Large intestine (tissue), 3 donors: ENCODE measurements at regions not wholly inside any gene's neighbourhood (a gene's known extent, or its start where the extent isn't known, plus 50 kb on each side); places are given as distances from the start of the nearest gene placed in this dataset.
"Not testable (repeated sequence)": the region's sequence is repeated elsewhere in the genome, so short reads cannot be mapped to it uniquely, and the experiment has no call there.

Experiments used
- DNase-seq, 2 donors: peaks; one replicate each; pipeline versions ENCODE4 v3.0.0 to v3.0.0-alpha.2; 2013
- H3K27ac ChIP-seq: one replicate; pipeline ENCODE4 v1.5.1; 2013; ENCODE audit warnings: low read length
- H3K27me3 ChIP-seq: 2 replicates; pipeline ENCODE4 v1.6.1; 2013; ENCODE audit warnings: low read length; ENCODE audit not compliant: control insufficient read depth, insufficient read depth
- H3K36me3 ChIP-seq: 2 replicates; pipeline ENCODE4 v1.6.1; 2013; ENCODE audit warnings: low read length; ENCODE audit not compliant: control insufficient read depth, insufficient read depth
- H3K4me1 ChIP-seq: one replicate; pipeline ENCODE4 v1.6.1; 2013; ENCODE audit warnings: low read length; ENCODE audit not compliant: control insufficient read depth, insufficient read depth
- H3K4me3 ChIP-seq: one replicate; pipeline ENCODE4 v1.5.1; 2013; ENCODE audit warnings: low read length
- H3K9me3 ChIP-seq: one replicate; pipeline ENCODE4 v1.6.1; 2013; ENCODE audit warnings: mild to moderate bottlenecking, low read depth, low read length, moderate library complexity; ENCODE audit not compliant: control insufficient read depth
- WGBS: methylation state at CpG from one replicate; pipeline ENCODE4 v1.1.5; 2013; ENCODE audit warnings: low lambda C conversion rate; ENCODE audit not compliant: insufficient coverage; 5-methylcytosine and 5-hydroxymethylcytosine counted together

GRCh38 chr7:89607792-89608191 is 546.5 kb upstream of the STEAP1 start:
- Histone ChIP-seq H3K27ac (no peak overlapping the region), H3K4me3 (no peak overlapping the region), H3K36me3 (no peaks in the 10 kb centered on the region), H3K9me3 (no peaks in the 10 kb centered on the region), H3K4me1 (no peaks in the 10 kb centered on the region), H3K27me3 (no peaks in the 10 kb centered on the region)
- DNase-seq: peak in 1 of 2 donors; percentile 8

GRCh38 chr7:89616829-89617228 is 537.4 kb upstream of the STEAP1 start:
- not testable (repeated sequence) for H3K4me3 ChIP-seq, H3K4me1 ChIP-seq, H3K36me3 ChIP-seq, H3K9me3 ChIP-seq, H3K27me3 ChIP-seq, DNase-seq, H3K27ac ChIP-seq
- no CpG with 5 or more reads among the region's 6 CpGs for WGBS

- Histone ChIP-seq H3K9me3 (no peaks in the 10 kb centered on the region), H3K36me3 (no peaks in the 10 kb centered on the region), H3K27me3 (no peaks in the 10 kb centered on the region), H3K27ac (no peak overlapping the region), H3K4me1 (no peaks in the 10 kb centered on the region), H3K4me3 (no peak overlapping the region)
- DNase-seq: peak; percentile 27 to 64
- WGBS: 11% methylated on average over 2 of the region's 3 CpGs
These were observed 536.0 kb upstream of the STEAP1 start for GRCh38 chr7:89618274-89618673.

GRCh38 chr7:89621925-89622641 is 532.2 kb upstream of the STEAP1 start:
- Histone ChIP-seq H3K9me3 (no peaks in the 10 kb centered on the region), H3K4me1 (no peaks in the 10 kb centered on the region), H3K27ac (no peak overlapping the region), H3K4me3 (no peak overlapping the region), H3K27me3 (no peaks in the 10 kb centered on the region), H3K36me3 (no peaks in the 10 kb centered on the region)
- whole genome bisulfite sequencing: no CpG with 5 or more reads among the region's 4 CpGs
- DNase-seq: no peak

GRCh38 chr7:89623018-89623672 is 531.1 kb upstream of the STEAP1 start:
- no peaks in the 10 kb centered on the region for H3K27me3 ChIP-seq
- no peaks in the 10 kb centered on the region for H3K36me3 ChIP-seq
- WGBS: no CpG with 5 or more reads among the region's 1 CpG
- no peaks in the 10 kb centered on the region for H3K4me1 ChIP-seq
- no peak overlapping the region for H3K4me3 ChIP-seq
- no peaks in the 10 kb centered on the region for H3K9me3 ChIP-seq
- peak; percentile 7 to 32 for DNase-seq
- no peak overlapping the region for H3K27ac ChIP-seq

- 94% methylated on average over 2 of the region's 5 CpGs for WGBS
These were observed 530.1 kb upstream of the STEAP1 start for GRCh38 chr7:89624155-89624554.

GRCh38 chr7:89648509-89648908 is 505.8 kb upstream of the STEAP1 start:
- WGBS: 100% methylated on average over 2 of the region's 3 CpGs

More at GRCh38 chr7:89624155-89624554, 530.1 kb upstream of the STEAP1 start:
- H3K4me3 ChIP-seq, DNase-seq, H3K27ac ChIP-seq, H3K36me3 ChIP-seq, H3K4me1 ChIP-seq, H3K27me3 ChIP-seq, H3K9me3 ChIP-seq: not testable (repeated sequence)

GRCh38 chr7:89655946-89656345 is 498.3 kb upstream of the STEAP1 start:
- no CpG with 5 or more reads among the region's 1 CpG for WGBS
- Histone ChIP-seq H3K4me1 (no peaks in the 10 kb centered on the region), H3K27me3 (no peaks in the 10 kb centered on the region), H3K9me3 (no peaks in the 10 kb centered on the region), H3K36me3 (no peaks in the 10 kb centered on the region), H3K4me3 (no peak overlapping the region), H3K27ac (no peak overlapping the region)
- no peak for DNase-seq

More at GRCh38 chr7:89648509-89648908, 505.8 kb upstream of the STEAP1 start:
- H3K4me3 ChIP-seq: no peak overlapping the region
- H3K27ac ChIP-seq: no peak overlapping the region
- no peaks in the 10 kb centered on the region for H3K27me3 ChIP-seq
- H3K36me3 ChIP-seq: no peaks in the 10 kb centered on the region
- no peaks in the 10 kb centered on the region for H3K4me1 ChIP-seq
- no peak for DNase-seq
- no peaks in the 10 kb centered on the region for H3K9me3 ChIP-seq

- no CpG with 5 or more reads among the region's 2 CpGs for WGBS
- no peaks in the 10 kb centered on the region for H3K4me1 ChIP-seq
- H3K27ac ChIP-seq: no peak overlapping the region
- no peaks in the 10 kb centered on the region for H3K36me3 ChIP-seq
- no peak for DNase-seq
- H3K9me3 ChIP-seq: no peaks in the 10 kb centered on the region
- no peak overlapping the region for H3K4me3 ChIP-seq
- no peaks in the 10 kb centered on the region for H3K27me3 ChIP-seq
These were observed 492.4 kb upstream of the STEAP1 start for GRCh38 chr7:89661876-89662275.

GRCh38 chr7:89666136-89666835 is 488.0 kb upstream of the STEAP1 start:
- Histone ChIP-seq H3K36me3 (no peaks in the 10 kb centered on the region), H3K4me3 (no peak overlapping the region), H3K4me1 (no peaks in the 10 kb centered on the region), H3K9me3 (no peaks in the 10 kb centered on the region), H3K27ac (no peak overlapping the region), H3K27me3 (no peaks in the 10 kb centered on the region)
- no peak for DNase-seq
- WGBS: 65% methylated on average over 2 of the region's 4 CpGs
